ENCODE measurements at regions not wholly inside any gene's neighbourhood (a gene's known extent, or its start where the extent isn't known, plus 50 kb on each side); places are given as distances from the start of the nearest gene placed in this dataset.

DNA sequence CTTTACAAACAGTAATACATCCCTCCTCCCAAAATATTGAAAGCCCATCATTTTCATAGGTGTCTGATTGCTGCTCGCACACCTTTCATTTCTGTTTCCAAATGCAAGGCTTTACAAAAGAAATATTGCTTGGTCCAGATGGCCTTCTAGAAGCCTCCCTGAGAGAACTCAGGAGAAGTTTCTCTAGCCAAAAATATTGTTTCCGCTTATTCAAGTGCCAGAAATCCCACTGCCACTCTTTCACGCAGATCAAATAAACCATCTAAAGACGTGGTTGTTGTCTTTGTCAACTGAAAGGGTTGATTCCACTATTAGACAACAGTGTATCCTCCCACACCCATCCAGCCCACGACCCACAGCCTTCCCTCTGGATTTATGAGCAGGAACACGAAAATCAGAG lies 96.2 kb downstream of the ZIC5 start:
- DNase-seq (ENCODE audit: low read depth) = no peak
- no peak overlapping the region for H3K4me3 ChIP-seq (ENCODE audit: low read length)
- TF ChIP-seq, protein P1, sequence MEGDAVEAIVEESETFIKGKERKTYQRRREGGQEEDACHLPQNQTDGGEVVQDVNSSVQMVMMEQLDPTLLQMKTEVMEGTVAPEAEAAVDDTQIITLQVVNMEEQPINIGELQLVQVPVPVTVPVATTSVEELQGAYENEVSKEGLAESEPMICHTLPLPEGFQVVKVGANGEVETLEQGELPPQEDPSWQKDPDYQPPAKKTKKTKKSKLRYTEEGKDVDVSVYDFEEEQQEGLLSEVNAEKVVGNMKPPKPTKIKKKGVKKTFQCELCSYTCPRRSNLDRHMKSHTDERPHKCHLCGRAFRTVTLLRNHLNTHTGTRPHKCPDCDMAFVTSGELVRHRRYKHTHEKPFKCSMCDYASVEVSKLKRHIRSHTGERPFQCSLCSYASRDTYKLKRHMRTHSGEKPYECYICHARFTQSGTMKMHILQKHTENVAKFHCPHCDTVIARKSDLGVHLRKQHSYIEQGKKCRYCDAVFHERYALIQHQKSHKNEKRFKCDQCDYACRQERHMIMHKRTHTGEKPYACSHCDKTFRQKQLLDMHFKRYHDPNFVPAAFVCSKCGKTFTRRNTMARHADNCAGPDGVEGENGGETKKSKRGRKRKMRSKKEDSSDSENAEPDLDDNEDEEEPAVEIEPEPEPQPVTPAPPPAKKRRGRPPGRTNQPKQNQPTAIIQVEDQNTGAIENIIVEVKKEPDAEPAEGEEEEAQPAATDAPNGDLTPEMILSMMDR (conservative IDR thresholded peaks at IDR 0.05; ENCODE audit: low read depth, low read length) = no peak

DNA sequence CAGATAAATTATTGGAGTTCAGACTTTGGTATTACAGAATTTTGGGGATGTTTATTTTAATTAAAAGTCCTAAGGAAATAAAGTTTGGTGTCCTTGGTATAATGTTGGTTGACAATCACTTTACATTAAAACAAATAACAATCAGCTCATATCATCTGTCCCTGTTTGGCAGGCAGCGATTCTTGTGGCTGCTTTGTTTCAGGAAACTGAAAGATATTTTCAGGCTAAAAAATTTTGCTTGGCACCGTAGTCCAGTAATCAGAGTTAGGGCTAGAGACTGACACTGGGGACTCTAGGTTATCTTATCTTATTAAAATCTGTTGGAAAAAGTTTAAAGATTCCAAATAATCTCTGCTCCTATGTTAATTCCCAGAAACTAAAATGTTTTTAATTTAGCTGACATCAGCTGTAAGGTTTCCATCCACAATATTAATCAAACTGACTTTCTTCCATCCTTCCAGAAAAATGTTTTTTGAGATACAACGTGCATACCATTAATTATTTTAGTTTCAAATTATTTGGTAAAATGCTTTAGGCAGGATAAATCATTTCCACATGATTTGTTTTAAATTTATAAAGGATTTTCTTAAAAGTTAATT lies 97.6 kb downstream of the ZIC5 start:
- no peak for DNase-seq (ENCODE audit: low read depth)
- no peak overlapping the region for H3K4me3 ChIP-seq (ENCODE audit: low read length)
- TF ChIP-seq, protein P1 (conservative IDR thresholded peaks at IDR 0.05; ENCODE audit: low read depth, low read length) = no peak

DNA sequence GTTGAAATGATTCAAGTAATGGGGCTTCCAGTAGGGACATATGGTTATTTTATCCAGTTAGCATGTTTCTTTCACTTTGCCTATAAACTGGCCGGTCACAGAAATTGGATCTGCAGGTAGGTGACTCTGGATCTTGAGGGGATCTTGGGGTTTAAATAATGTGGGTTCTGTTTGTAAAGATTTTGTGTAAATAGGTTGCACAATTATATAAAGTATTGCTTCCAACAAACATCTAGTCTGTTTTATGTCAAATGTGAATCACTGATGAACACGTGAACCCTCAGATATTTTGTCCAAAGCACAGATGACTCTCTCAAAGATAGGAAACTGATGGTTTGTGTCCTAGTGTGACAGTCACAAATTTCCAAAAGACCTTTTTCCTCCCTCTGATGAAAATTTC lies 98.4 kb downstream of the ZIC5 start:
- TF ChIP-seq, protein P1 (conservative IDR thresholded peaks at IDR 0.05; ENCODE audit: low read depth, low read length) = no peak
- no peak overlapping the region for H3K4me3 ChIP-seq (ENCODE audit: low read length)
- no peak for DNase-seq (ENCODE audit: low read depth)

DNA sequence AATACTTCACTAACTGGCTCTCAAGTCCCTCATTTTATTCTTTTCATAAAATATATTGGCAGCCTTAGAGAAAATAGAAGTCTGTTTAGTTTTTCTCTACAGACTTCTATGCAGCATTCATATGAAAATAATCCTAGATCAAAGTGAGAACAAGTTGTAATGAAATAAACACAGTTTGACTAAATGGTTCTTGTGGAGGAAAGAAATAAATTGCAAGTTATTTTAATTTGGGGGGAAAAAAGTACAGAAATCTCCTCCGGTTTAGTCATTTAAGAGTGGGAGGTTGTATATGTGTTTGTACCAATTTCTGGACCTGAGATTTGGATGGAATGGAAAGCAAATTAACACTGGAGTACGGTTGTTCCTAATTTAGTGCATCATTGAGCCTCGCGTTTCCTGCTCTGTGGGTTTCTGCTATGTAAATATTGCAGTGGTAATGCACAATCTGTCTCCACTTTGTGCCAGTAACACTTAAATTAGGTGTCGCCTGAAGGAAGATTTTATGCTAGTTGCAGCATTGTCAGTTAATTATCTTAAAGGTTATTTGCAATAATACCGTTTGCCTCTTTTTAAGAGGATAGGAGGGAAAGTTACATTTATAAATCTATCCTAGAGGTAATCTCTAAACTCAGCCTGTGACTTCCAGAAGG lies 100.2 kb downstream of the ZIC5 start:
- no peak for DNase-seq (ENCODE audit: low read depth)
- H3K4me3 ChIP-seq (ENCODE audit: low read length) = no peak overlapping the region
- TF ChIP-seq, protein P1 (conservative IDR thresholded peaks at IDR 0.05; ENCODE audit: low read depth, low read length) = no peak

DNA sequence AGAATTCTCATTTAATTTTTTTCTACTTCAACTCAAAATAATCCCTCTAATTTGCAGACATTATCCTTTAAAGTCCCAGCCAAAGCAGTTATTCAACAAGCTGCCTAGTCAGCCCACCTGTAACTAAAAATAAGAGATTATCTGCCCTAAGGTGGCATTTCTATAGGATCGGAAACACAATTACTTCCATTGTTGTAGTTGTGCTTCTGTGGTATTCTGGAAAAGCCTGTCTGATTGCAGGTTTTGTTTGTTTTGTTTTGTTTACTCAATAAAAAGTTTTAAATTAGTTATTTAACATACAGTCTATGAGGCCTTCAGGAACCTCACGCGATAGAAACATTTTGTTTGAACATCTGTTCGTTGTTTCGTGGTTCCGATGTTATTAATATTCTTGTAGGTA lies 101.0 kb downstream of the ZIC5 start:
- DNase-seq (ENCODE audit: low read depth) = no peak
- TF ChIP-seq, protein P1 (conservative IDR thresholded peaks at IDR 0.05; ENCODE audit: low read depth, low read length) = no peak
- H3K4me3 ChIP-seq (ENCODE audit: low read length) = no peak overlapping the region

DNA sequence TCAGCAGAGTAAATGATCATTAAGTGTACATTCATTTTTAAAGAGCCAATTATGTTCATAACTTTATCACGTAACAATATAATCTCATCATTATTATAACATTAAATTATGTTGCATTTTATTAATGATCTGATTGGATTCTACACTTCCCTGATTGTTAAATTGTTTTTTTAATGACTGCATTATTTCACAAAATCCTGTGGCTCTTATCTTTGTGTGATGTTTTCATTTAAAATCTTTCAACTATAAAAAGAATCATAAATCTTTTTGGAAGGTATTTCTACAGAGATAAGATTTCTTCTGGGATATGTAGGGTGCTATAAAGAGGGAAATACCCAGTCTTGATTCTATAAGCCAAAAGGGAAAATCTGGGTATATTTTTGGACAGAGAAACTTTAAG lies 101.7 kb downstream of the ZIC5 start:
- TF ChIP-seq, protein P1 (conservative IDR thresholded peaks at IDR 0.05; ENCODE audit: low read depth, low read length) = no peak
- DNase-seq (ENCODE audit: low read depth) = no peak
- no peak overlapping the region for H3K4me3 ChIP-seq (ENCODE audit: low read length)

DNA sequence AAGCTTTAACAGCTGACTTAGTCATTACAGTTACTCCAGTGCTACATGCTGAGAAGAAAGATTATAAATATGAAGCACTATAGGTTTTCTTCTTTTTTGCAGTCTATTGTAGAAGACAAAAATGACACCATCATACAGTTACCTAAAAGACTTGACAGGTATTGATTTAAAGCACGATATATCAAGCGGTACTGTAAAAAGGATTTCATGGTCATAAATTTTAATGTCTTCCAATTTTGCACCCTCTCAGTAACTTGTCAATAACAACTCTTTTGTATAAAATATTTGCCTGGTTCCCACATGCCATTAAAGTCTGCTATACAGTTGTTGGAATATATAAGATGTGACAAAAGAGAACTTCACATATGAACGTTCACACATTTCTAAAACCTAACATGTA lies 102.8 kb downstream of the ZIC5 start:
- TF ChIP-seq, protein P1 (conservative IDR thresholded peaks at IDR 0.05; ENCODE audit: low read depth, low read length) = no peak

More for the DNA sequence above, 102.8 kb downstream of the ZIC5 start:
- no peak overlapping the region for H3K4me3 ChIP-seq (ENCODE audit: low read length)
- no peak for DNase-seq (ENCODE audit: low read depth)
